A673 (cell line): ENCODE measurements at regions not wholly inside any gene's neighbourhood (a gene's known extent, or its start where the extent isn't known, plus 50 kb on each side); places are given as distances from the start of the nearest gene placed in this dataset.

ENCODE experiments used
- EZH2 ChIP-seq: fragments of 200-600 bp; sonication (generic); IDR thresholded peaks from 2 replicates; pipeline ENCODE4 v1.6.1; 2017; ENCODE audit warnings: borderline replicate concordance, low read depth, mild to moderate bottlenecking, mixed read lengths, antibody characterized with exemption, low read length; ENCODE audit not compliant: poor library complexity, severe bottlenecking
- TF ChIP-seq, protein P1 (sequence below): fragments of 300-800, 200-600 bp; sonication (generic); conservative IDR thresholded peaks from 2 replicates; pipeline ENCODE4 v1.5.1; 2017; ENCODE audit warnings: low read depth, mild to moderate bottlenecking, antibody characterized with exemption, low read length, moderate library complexity, mixed read lengths

DNA sequence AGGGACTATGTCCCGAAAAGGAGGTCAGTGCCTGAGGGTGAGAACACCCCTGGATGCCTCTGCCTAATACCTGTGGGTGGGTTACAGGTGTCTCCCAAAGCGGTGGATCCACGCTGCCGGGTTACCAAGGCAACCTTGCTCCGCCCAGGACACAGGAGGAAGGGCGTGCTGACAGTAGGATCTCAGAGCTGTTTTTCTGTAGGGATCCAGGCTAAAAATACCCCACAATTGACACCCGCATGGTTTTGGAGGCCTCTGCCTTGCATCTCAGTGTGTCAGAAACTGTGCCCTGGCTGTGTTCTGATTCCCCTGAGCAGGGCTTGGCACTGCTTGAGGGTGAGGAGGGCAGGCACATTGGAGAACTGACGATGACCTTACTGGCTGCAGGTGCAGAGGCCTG lies 118.0 kb downstream of the IER5 start:
- TF ChIP-seq, protein P1, sequence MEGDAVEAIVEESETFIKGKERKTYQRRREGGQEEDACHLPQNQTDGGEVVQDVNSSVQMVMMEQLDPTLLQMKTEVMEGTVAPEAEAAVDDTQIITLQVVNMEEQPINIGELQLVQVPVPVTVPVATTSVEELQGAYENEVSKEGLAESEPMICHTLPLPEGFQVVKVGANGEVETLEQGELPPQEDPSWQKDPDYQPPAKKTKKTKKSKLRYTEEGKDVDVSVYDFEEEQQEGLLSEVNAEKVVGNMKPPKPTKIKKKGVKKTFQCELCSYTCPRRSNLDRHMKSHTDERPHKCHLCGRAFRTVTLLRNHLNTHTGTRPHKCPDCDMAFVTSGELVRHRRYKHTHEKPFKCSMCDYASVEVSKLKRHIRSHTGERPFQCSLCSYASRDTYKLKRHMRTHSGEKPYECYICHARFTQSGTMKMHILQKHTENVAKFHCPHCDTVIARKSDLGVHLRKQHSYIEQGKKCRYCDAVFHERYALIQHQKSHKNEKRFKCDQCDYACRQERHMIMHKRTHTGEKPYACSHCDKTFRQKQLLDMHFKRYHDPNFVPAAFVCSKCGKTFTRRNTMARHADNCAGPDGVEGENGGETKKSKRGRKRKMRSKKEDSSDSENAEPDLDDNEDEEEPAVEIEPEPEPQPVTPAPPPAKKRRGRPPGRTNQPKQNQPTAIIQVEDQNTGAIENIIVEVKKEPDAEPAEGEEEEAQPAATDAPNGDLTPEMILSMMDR = no peak
- TF ChIP-seq EZH2 = no peak
